ENCODE measurements at regions not wholly inside any gene's neighbourhood (a gene's known extent, or its start where the extent isn't known, plus 50 kb on each side); places are given as distances from the start of the nearest gene placed in this dataset.

- DNase-seq (ENCODE audit: low read depth, low spot score), result no peak
- no peaks in the 10 kb centered on the region for H3K4me1 ChIP-seq (ENCODE audit: control insufficient read depth in 1 of 2, insufficient read depth in 2 of 2, low read length in 2 of 2)
- no peaks in the 10 kb centered on the region for H4K20me1 ChIP-seq (ENCODE audit: insufficient read depth)
- H3K36me3 ChIP-seq (ENCODE audit: control insufficient read depth in 1 of 2, insufficient read depth in 2 of 2, low read length in 2 of 2), result no peaks in the 10 kb centered on the region
- H3K9me3 ChIP-seq (ENCODE audit: control insufficient read depth in 1 of 2, insufficient read depth in 1 of 2, low read depth in 1 of 2, low read length in 2 of 2), result no peaks in the 10 kb centered on the region
- ChIA-PET POLR2A (no interaction called here), CTCF (no interaction called here), RAD21 (ENCODE audit: low non-redundant PET in 1 of 2, low total read pairs in 2 of 2, uncharacterized antibody in 2 of 2, unreplicated experiment in 2 of 2) (no interaction called here)
- no TSS peak for BruUV-seq (replicated peaks)
- H3K9me2 ChIP-seq (ENCODE audit: insufficient read depth), result no peaks in the 10 kb centered on the region
- H3K4me2 ChIP-seq (ENCODE audit: low read length), result no peak overlapping the region
- intact Hi-C loops (cut with micrococcal nuclease), result no loop called here
- no peak overlapping the region for H3K9ac ChIP-seq (ENCODE audit: low read length)
- no peak overlapping the region for H2AFZ ChIP-seq (ENCODE audit: low read depth, low read length, poor library complexity, severe bottlenecking)
- H3K79me2 ChIP-seq (ENCODE audit: insufficient read depth, low read length), result no peaks in the 10 kb centered on the region
- no peaks in the 10 kb centered on the region for H3K27me3 ChIP-seq (ENCODE audit: insufficient read depth, low read length)
- no peak overlapping the region for H3K27ac ChIP-seq (ENCODE audit: low read depth, low read length)
- no peak overlapping the region for H3K4me3 ChIP-seq (replicated peaks in 1 of 2; ENCODE audit: low read depth in 1 of 2, low read length in 2 of 2)
- no peak for TF ChIP-seq EZH2 (IDR thresholded peaks at IDR 0.05)
- no peak for TF ChIP-seq YY1 (IDR thresholded peaks at IDR 0.05; ENCODE audit: extremely low read depth, insufficient replicate concordance, low read depth, low read length)
- TF ChIP-seq POLR2AphosphoS5 (IDR thresholded peaks at IDR 0.05; ENCODE audit: low read depth, low read length), result no peak
- TF ChIP-seq, protein P1, sequence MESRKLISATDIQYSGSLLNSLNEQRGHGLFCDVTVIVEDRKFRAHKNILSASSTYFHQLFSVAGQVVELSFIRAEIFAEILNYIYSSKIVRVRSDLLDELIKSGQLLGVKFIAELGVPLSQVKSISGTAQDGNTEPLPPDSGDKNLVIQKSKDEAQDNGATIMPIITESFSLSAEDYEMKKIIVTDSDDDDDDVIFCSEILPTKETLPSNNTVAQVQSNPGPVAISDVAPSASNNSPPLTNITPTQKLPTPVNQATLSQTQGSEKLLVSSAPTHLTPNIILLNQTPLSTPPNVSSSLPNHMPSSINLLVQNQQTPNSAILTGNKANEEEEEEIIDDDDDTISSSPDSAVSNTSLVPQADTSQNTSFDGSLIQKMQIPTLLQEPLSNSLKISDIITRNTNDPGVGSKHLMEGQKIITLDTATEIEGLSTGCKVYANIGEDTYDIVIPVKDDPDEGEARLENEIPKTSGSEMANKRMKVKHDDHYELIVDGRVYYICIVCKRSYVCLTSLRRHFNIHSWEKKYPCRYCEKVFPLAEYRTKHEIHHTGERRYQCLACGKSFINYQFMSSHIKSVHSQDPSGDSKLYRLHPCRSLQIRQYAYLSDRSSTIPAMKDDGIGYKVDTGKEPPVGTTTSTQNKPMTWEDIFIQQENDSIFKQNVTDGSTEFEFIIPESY (IDR thresholded peaks at IDR 0.05; ENCODE audit: extremely low read depth, insufficient replicate concordance, low read length), result no peak
- no peak for TF ChIP-seq CEBPB (IDR thresholded peaks at IDR 0.05; ENCODE audit: low read depth)
- no peak for ATAC-seq
Measured at GRCh38 chr1:195085196-195085595, 1523.0 kb downstream of the KCNT2 start.

DNA sequence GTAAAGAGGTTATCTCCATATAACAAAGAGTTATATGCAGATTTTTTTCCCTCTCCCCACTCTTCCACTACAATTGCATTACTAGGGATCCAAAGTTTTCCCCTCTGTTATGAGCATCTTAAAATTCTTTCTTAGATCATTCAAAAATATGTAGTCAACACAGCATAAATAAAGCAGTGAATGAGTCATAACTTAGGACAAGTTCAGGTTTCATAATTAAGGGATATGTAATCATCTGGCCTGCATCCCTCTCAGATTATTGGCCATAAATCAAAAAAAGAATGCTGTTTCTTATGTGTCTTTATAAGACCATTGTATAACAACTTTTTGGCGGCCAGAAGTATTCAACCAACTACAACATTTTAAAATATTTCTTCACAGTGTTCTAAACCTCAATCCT is 1526.1 kb downstream of the KCNT2 start:
- Histone ChIP-seq H3K9ac (ENCODE audit: low read length) (no peak overlapping the region), H3K36me3 (ENCODE audit: control insufficient read depth in 1 of 2, insufficient read depth in 2 of 2, low read length in 2 of 2) (no peaks in the 10 kb centered on the region), H3K27me3 (ENCODE audit: insufficient read depth, low read length) (no peaks in the 10 kb centered on the region), H3K4me1 (ENCODE audit: control insufficient read depth in 1 of 2, insufficient read depth in 2 of 2, low read length in 2 of 2) (no peaks in the 10 kb centered on the region), H2AFZ (ENCODE audit: low read depth, low read length, poor library complexity, severe bottlenecking) (no peak overlapping the region), H3K27ac (ENCODE audit: low read depth, low read length) (no peak overlapping the region), H3K4me2 (ENCODE audit: low read length) (no peak overlapping the region), H3K9me2 (ENCODE audit: insufficient read depth) (0 out of 2 replicates have a peak, but pooled peaks cover 3% of the 10 kb centered on the region), H4K20me1 (ENCODE audit: insufficient read depth) (no peaks in the 10 kb centered on the region), H3K9me3 (ENCODE audit: control insufficient read depth in 1 of 2, insufficient read depth in 1 of 2, low read depth in 1 of 2, low read length in 2 of 2) (no peaks in the 10 kb centered on the region), H3K4me3 (replicated peaks in 1 of 2; ENCODE audit: low read depth in 1 of 2, low read length in 2 of 2) (no peak overlapping the region), H3K79me2 (ENCODE audit: insufficient read depth, low read length) (no peaks in the 10 kb centered on the region)
- ChIA-PET RAD21 (ENCODE audit: low non-redundant PET in 1 of 2, low total read pairs in 2 of 2, uncharacterized antibody in 2 of 2, unreplicated experiment in 2 of 2) (no interaction called here), CTCF (no interaction called here), POLR2A (no interaction called here)
- intact Hi-C loops (cut with micrococcal nuclease), result no loop called here
- ATAC-seq (no peak), DNase-seq (ENCODE audit: low read depth, low spot score) (no peak)
- no TSS peak for BruUV-seq (replicated peaks)
- TF ChIP-seq CEBPB (IDR thresholded peaks at IDR 0.05; ENCODE audit: low read depth) (no peak), EGR1 (IDR thresholded peaks at IDR 0.05; ENCODE audit: low read depth) (no peak), ELF1 (IDR thresholded peaks at IDR 0.05; ENCODE audit: borderline replicate concordance, low read depth) (no peak), EZH2phosphoT487 (IDR thresholded peaks at IDR 0.05; ENCODE audit: borderline replicate concordance) (no peak), CTCF (IDR thresholded peaks at IDR 0.05 in 2 of 3, conservative IDR thresholded peaks at IDR 0.05 in 1 of 3; ENCODE audit: borderline replicate concordance in 1 of 3, insufficient read depth in 1 of 3, low read depth in 2 of 3, low read length in 2 of 3) (no peak), YY1 (IDR thresholded peaks at IDR 0.05; ENCODE audit: extremely low read depth, insufficient replicate concordance, low read depth, low read length) (no peak), CBX3 (IDR thresholded peaks at IDR 0.05; ENCODE audit: low read depth) (no peak)
- TF ChIP-seq, protein P2, sequence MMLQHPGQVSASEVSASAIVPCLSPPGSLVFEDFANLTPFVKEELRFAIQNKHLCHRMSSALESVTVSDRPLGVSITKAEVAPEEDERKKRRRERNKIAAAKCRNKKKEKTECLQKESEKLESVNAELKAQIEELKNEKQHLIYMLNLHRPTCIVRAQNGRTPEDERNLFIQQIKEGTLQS (IDR thresholded peaks at IDR 0.05), result no peak
- TF ChIP-seq, protein P1 (IDR thresholded peaks at IDR 0.05; ENCODE audit: extremely low read depth, insufficient replicate concordance, low read length), result no peak

Data from HCT116 (cell line).